ENCODE measurements at regions not wholly inside any gene's neighbourhood (a gene's known extent, or its start where the extent isn't known, plus 50 kb on each side); places are given as distances from the start of the nearest gene placed in this dataset.
A peak's percentile ranks its signal among the peaks of the same experiment; 100 is the strongest.

GRCh38 chr9:90948156-90948555 lies 146.5 kb downstream of the SYK start:
- DNase-seq (ENCODE audit: low read depth, low spot score): no peak
- in situ Hi-C loops (cut with HindIII; ENCODE audit: low pct_unique_long_range_greater_than_20kb, low sequenced_read_pairs): no loop called here

- no peak for DNase-seq (ENCODE audit: low read depth, low spot score)
- in situ Hi-C loops (cut with HindIII; ENCODE audit: low pct_unique_long_range_greater_than_20kb, low sequenced_read_pairs): no loop called here
Observed at GRCh38 chr9:90950600-90950999, 149.0 kb downstream of the SYK start.

- DNase-seq (ENCODE audit: low read depth, low spot score): peak; percentile 14
- in situ Hi-C loops (cut with HindIII; ENCODE audit: low pct_unique_long_range_greater_than_20kb, low sequenced_read_pairs): no loop called here
Observed at GRCh38 chr9:90953200-90953599, 151.6 kb downstream of the SYK start.

GRCh38 chr9:90953805-90954204 lies 152.2 kb downstream of the SYK start:
- DNase-seq (ENCODE audit: low read depth, low spot score): no peak
- in situ Hi-C loops (cut with HindIII; ENCODE audit: low pct_unique_long_range_greater_than_20kb, low sequenced_read_pairs): no loop called here

GRCh38 chr9:90956026-90956810 lies 154.6 kb downstream of the SYK start:
- no peak for DNase-seq (ENCODE audit: low read depth, low spot score)
- in situ Hi-C loops (cut with HindIII; ENCODE audit: low pct_unique_long_range_greater_than_20kb, low sequenced_read_pairs): no loop called here

- DNase-seq (ENCODE audit: low read depth, low spot score): no peak
- in situ Hi-C loops (cut with HindIII; ENCODE audit: low pct_unique_long_range_greater_than_20kb, low sequenced_read_pairs): no loop called here
Observed at GRCh38 chr9:90958328-90958727, 156.7 kb downstream of the SYK start.

GRCh38 chr9:90960941-90961340 lies 159.3 kb downstream of the SYK start:
- in situ Hi-C loops (cut with HindIII; ENCODE audit: low pct_unique_long_range_greater_than_20kb, low sequenced_read_pairs): no loop called here
- no peak for DNase-seq (ENCODE audit: low read depth, low spot score)

- no peak for DNase-seq (ENCODE audit: low read depth, low spot score)
- in situ Hi-C loops (cut with HindIII; ENCODE audit: low pct_unique_long_range_greater_than_20kb, low sequenced_read_pairs): no loop called here
Observed at GRCh38 chr9:90961375-90961774, 159.8 kb downstream of the SYK start.

GRCh38 chr9:90964101-90965020 lies 162.7 kb downstream of the SYK start:
- DNase-seq (ENCODE audit: low read depth, low spot score): no peak
- in situ Hi-C loops (cut with HindIII; ENCODE audit: low pct_unique_long_range_greater_than_20kb, low sequenced_read_pairs): no loop called here

- in situ Hi-C loops (cut with HindIII; ENCODE audit: low pct_unique_long_range_greater_than_20kb, low sequenced_read_pairs): no loop called here
- no peak for DNase-seq (ENCODE audit: low read depth, low spot score)
Observed at GRCh38 chr9:90965226-90966030, 163.8 kb downstream of the SYK start.

- DNase-seq (ENCODE audit: low read depth, low spot score): no peak
- in situ Hi-C loops (cut with HindIII; ENCODE audit: low pct_unique_long_range_greater_than_20kb, low sequenced_read_pairs): no loop called here
Observed at GRCh38 chr9:90966031-90966290, 164.3 kb downstream of the SYK start.

GRCh38 chr9:90966480-90967144 lies 165.0 kb downstream of the SYK start:
- DNase-seq (ENCODE audit: low read depth, low spot score): no peak
- in situ Hi-C loops (cut with HindIII; ENCODE audit: low pct_unique_long_range_greater_than_20kb, low sequenced_read_pairs): no loop called here

GRCh38 chr9:90967145-90967538 lies 165.5 kb downstream of the SYK start:
- no peak for DNase-seq (ENCODE audit: low read depth, low spot score)
- in situ Hi-C loops (cut with HindIII; ENCODE audit: low pct_unique_long_range_greater_than_20kb, low sequenced_read_pairs): no loop called here

GRCh38 chr9:90969021-90969675 lies 167.5 kb downstream of the SYK start:
- in situ Hi-C loops (cut with HindIII; ENCODE audit: low pct_unique_long_range_greater_than_20kb, low sequenced_read_pairs): no loop called here
- DNase-seq (ENCODE audit: low read depth, low spot score): no peak

- no peak for DNase-seq (ENCODE audit: low read depth, low spot score)
- in situ Hi-C loops (cut with HindIII; ENCODE audit: low pct_unique_long_range_greater_than_20kb, low sequenced_read_pairs): no loop called here
Observed at GRCh38 chr9:90970608-90971007, 169.0 kb downstream of the SYK start.

GRCh38 chr9:90972057-90972456 lies 170.4 kb downstream of the SYK start:
- in situ Hi-C loops (cut with HindIII; ENCODE audit: low pct_unique_long_range_greater_than_20kb, low sequenced_read_pairs): no loop called here

GRCh38 chr9:90974016-90974415 lies 172.4 kb downstream of the SYK start:
- in situ Hi-C loops (cut with HindIII; ENCODE audit: low pct_unique_long_range_greater_than_20kb, low sequenced_read_pairs): no loop called here
- DNase-seq (ENCODE audit: low read depth, low spot score): no peak

More at GRCh38 chr9:90972057-90972456, 170.4 kb downstream of the SYK start:
- no peak for DNase-seq (ENCODE audit: low read depth, low spot score)
